ENCODE measurements at regions not wholly inside any gene's neighbourhood (a gene's known extent, or its start where the extent isn't known, plus 50 kb on each side); places are given as distances from the start of the nearest gene placed in this dataset.
"Not testable (repeated sequence)": the region's sequence is repeated elsewhere in the genome, so short reads cannot be mapped to it uniquely, and the experiment has no call there.

DNA sequence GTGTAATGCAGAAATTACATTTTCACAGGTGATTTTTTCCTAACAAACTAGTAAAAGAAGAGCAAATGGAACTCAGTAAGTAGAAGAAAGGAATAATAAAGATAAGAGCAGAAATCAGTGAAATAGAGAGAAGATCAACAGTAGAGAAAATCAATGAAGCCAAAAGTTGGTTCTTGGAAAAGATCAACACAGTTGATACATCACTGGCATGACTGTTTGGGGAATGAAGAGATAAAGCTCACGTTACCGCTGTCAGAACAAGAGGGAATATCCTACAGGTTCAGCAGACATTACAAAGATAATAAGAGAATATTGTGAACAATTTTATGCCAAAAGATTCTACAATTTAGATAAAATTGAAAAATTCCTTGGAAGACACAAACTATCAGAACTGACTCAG lies 146.4 kb downstream of the ACTR3B start:
- no peak for DNase-seq

GRCh38 chr7:152907042-152907761 lies 147.7 kb downstream of the ACTR3B start:
- no peak for DNase-seq

- no peak for DNase-seq
Measured at GRCh38 chr7:152909280-152909679, 149.7 kb downstream of the ACTR3B start.

DNA sequence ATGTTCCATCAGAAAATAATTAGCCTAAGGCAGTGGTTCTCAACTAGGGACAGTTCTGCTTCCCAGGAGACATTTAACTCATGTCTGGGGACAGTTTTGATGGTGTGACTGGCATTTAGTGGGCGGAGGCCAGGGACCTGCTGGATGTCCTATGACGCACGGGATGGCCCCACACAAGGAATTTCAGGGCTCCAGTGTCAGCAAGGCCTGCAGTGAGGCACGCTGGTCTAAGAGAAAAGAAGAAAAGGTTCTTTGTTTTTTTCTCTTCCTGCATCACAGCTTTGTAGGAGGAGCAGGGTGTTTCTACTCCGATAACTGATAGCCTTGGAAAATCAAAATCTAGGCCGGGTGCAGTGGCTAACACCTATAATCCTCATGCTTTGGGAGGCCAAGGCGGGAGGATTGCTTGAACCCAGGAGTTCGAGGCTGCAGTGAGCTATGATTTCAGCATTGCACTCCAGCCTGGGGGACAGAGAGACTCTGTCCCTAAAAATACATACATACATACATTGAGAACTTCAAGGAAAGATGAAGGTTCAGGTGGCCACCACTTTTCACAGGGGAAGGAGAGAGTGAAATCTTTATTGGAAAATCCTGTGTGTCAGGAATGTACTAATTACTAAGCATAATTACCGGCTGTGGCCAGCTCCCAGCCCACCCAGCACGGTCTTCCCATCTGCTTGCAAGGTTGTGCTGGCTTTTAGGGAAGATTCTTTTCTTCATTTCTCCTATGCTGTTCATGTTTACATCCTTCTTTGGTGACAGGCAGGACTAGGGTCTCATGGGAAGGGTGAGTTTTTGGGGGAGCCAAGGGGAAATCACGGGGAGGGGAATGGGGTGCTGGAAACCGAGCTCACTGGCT lies 150.4 kb downstream of the ACTR3B start:
- no peak for DNase-seq

DNA sequence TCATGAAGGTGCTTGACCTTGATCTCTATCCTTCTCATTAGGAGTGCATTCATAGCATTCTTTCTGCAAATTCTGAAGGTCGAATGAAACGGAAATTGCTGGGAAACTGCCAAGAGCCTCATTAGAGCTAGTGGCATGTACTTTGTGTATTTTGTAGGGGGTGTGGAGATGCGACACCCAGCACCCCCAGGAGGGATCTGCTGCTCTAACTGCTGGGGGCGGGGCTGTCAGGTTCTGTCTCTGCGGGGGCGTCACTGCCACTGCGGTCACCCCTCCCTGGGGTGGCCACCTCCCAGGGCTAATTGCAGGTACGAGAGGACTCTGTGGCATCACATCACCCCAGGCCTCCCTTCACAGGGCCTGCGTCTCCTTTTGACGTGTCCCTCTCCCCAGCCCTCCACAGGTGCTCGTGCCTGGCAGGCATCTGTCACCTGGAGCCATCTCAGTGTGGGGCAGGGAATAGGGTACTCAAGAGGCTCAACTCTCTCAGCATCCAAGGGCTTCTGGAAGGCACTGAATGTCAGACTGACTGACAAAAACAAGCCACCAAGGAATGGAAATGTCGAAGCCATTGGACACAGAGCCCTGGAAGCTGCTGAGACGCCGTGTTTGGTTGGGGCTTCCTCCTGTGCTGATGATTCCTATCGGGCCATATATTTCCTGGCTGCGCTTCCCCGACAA lies 151.1 kb downstream of the ACTR3B start:
- DNase-seq, result no peak

- DNase-seq, result no peak
Measured at GRCh38 chr7:152911226-152911560, 151.6 kb downstream of the ACTR3B start.

- no peak for DNase-seq
Measured at GRCh38 chr7:152911922-152912321, 152.4 kb downstream of the ACTR3B start.

DNA sequence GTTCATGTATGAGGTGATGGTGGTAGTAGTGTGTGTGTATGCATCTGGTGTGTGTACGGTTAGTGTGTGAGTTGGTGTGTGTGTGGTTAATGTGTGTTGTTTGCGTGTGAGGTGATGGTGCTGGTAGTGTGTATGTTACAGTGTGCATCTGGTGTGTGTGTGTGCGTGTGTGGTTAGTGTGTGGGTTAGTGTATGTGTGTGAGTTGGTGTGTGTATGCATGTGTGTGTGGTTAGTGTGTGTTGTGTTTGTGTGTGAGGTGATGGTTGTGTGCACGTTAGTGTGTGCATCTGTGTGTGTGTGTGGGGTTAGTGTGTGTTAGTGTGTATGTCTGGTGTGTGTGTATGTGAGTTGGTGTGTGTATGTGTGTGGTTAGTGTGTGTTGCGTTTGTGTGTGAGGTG lies 153.0 kb downstream of the ACTR3B start:
- no peak for DNase-seq

- DNase-seq, result no peak
Measured at GRCh38 chr7:152913492-152913891, 153.9 kb downstream of the ACTR3B start.

GRCh38 chr7:152914014-152914844 lies 154.7 kb downstream of the ACTR3B start:
- no peak for DNase-seq

- DNase-seq, result not testable (repeated sequence)
Measured at GRCh38 chr7:152914845-152915102, 155.2 kb downstream of the ACTR3B start.

GRCh38 chr7:152922318-152923081 lies 162.9 kb downstream of the ACTR3B start:
- DNase-seq, result no peak

GRCh38 chr7:152923711-152924110 lies 164.2 kb downstream of the ACTR3B start:
- no peak for DNase-seq

- DNase-seq, result no peak
Measured at GRCh38 chr7:152924238-152924637, 164.7 kb downstream of the ACTR3B start.

GRCh38 chr7:152924826-152925411 lies 165.4 kb downstream of the ACTR3B start:
- no peak for DNase-seq

- DNase-seq, result no peak
Measured at GRCh38 chr7:152925412-152926147, 166.0 kb downstream of the ACTR3B start.

- no peak for DNase-seq
Measured at GRCh38 chr7:152931633-152932032, 172.1 kb downstream of the ACTR3B start.

- DNase-seq, result no peak
Measured at GRCh38 chr7:152937282-152937681, 177.7 kb downstream of the ACTR3B start.

- DNase-seq, result not testable (repeated sequence)
Measured at GRCh38 chr7:152946616-152947015, 187.1 kb downstream of the ACTR3B start.

GRCh38 chr7:152947686-152948085 lies 188.1 kb downstream of the ACTR3B start:
- DNase-seq, result no peak

DNA sequence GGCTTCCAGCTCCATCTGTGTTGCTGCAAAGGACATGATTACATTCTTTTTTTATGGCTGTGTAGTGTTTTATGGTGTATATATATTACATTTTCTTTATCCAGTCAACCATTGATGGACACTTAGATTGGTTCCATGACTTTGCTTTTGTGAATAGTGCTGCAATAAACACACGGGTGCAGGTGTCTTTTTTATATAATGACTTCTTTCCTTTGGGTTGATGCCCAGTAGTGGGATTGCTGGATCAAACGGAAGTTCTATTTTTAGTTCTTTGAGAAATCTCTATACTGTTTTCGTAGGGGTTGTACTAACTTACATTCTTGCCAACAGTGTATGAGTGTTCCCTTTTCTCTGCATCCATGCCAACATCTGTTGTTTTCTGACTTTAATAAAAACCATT lies 189.7 kb downstream of the ACTR3B start:
- DNase-seq, result no peak

Measured in NCI-H774 (cell line).